Breast epithelium (tissue), 3 donors: ENCODE measurements at regions not wholly inside any gene's neighbourhood (a gene's known extent, or its start where the extent isn't known, plus 50 kb on each side); places are given as distances from the start of the nearest gene placed in this dataset.

Source experiments
- CTCF ChIP-seq, 3 donors: fragments of 450-650 bp; IDR thresholded peaks; one replicate each; pipeline ENCODE4 v1.5.1; 2016 to 2017; ENCODE audit warnings: antibody characterized with exemption in 3 of 3, mild to moderate bottlenecking in 3 of 3, moderate library complexity in 3 of 3
- POLR2A ChIP-seq: fragments of 450-650 bp; IDR thresholded peaks from one replicate; pipeline ENCODE4 v1.6.1; 2016; ENCODE audit warnings: antibody characterized with exemption, mild to moderate bottlenecking, moderate library complexity
- POLR2AphosphoS5 ChIP-seq, 3 donors: sonication (generic); formaldehyde crosslinking; IDR thresholded peaks; one replicate each; pipeline ENCODE4 v1.6.1; 2017; ENCODE audit warnings: antibody characterized with exemption in 3 of 3

DNA sequence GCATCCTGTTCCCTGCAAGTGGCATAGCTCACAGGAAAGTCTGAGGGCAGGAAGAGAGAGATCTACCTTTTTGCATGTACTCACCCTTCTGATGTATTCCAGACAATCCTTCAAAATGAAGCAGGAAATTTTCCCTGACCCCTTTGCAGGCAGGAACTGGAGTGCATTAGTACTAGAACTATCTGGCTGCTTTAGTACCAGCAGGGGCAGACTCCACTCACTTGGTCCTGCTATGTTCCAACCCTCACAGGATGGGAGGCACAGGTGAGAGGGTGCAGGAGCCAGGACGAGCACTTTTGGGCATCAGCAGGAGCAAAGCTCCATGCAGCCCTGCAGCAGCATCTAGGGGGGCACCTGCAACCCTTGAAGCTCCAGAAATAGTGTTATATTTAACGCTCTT is 116.3 kb upstream of the IGF1 start:
- TF ChIP-seq CTCF (IDR thresholded peaks at IDR 0.05) (no peak), POLR2AphosphoS5 (IDR thresholded peaks at IDR 0.05) (no peak), POLR2A (no peak)
